IPS DF 4.7 (cell line): ENCODE measurements at regions not wholly inside any gene's neighbourhood (a gene's known extent, or its start where the extent isn't known, plus 50 kb on each side); places are given as distances from the start of the nearest gene placed in this dataset.

Experiments
- DNase-seq: peaks from one replicate; pipeline ENCODE4 v3.0.0-alpha.2; 2013; ENCODE audit warnings: low spot score; ENCODE audit errors: extremely low read depth

DNA sequence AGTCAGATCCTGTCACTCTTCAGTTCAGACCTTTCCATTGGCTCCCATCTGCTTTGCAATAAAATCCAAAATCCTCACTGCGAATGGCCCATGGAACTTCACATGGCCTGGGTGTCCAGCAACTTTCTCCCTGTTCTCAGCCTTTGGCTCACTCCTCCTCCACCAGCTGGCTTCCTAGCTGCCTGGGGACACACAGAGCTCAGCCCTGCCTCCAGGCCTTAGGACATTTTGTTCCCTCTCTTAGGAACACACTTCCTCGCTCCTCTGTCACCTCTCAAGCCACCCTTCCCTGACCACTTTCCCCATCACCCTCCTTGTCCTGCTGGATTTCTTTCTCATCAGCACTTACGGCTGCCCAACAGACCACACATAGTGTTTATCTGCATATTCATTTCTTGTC, 419.6 kb downstream of the MED13L start:
- DNase-seq: no peak

DNA sequence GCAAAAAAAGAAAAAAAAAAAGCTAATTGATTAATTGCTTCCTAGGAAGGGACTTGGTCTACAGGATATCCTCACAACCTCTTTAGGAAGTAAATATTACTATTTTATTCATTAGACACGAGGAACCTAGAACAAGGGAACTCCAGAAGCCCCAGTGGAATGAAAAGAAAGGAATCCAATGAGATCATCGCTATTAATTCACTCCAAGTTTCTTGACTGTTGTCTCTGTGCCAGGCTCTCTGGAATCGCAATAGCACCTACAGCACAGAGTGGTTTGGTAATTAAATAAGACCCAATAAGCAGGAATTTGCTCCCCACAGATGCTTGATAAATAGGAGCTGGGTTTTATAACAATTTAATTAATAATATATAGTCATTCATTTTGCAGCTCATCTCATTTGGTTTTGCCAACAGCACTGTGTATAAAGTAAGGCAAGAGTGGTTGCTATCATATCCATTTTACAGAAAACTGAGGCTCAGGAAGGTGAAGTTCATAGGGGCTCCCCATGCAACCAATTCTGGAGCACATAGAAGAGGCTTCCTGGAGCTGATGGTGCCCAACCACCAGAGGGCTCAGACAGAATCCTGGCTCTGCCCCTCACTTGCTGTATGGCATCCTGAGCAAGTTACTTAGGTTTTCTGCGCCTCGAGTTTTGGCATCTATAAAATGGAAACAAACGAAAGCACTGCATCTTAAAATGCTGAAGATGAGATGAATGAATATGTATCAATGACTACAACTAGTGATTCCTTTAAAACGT, 420.2 kb downstream of the MED13L start:
- DNase-seq: no peak

DNA sequence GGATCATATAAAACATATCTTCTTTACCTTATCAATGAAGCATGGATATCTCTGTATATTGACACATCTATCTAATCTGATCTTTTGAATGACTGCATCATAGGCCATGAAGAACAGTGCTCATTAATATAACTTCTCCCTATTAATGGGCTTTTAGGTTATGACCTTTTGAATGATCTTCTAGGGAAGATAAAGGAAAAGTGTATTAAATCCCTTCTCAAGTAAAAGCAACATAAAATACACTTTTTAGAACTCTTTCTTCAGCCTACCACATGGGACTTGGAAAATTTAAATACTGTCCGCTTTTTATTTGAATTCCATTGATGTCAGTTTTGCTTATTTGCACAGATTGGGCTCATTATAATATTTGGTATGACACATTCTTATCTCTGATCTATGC, 425.4 kb downstream of the MED13L start:
- no peak for DNase-seq

DNA sequence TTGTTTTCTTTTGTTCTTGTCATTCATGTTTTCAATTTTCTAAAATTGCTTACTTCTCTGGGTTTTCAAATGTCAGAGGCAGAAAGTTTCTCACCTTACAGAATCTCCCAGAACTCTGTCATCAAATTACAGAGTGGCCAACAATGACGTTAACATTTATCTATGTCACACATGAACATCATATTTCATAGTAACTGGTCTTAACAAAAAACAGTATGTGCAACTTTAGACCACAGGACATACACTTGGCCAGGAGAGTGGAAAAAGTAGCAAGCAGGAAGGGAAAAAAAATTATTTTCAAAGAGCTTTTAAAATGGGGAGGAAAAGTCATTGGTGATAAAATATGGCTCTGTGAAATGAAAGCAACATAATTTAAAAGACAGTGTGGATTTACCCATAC, 426.5 kb downstream of the MED13L start:
- DNase-seq: no peak

DNA sequence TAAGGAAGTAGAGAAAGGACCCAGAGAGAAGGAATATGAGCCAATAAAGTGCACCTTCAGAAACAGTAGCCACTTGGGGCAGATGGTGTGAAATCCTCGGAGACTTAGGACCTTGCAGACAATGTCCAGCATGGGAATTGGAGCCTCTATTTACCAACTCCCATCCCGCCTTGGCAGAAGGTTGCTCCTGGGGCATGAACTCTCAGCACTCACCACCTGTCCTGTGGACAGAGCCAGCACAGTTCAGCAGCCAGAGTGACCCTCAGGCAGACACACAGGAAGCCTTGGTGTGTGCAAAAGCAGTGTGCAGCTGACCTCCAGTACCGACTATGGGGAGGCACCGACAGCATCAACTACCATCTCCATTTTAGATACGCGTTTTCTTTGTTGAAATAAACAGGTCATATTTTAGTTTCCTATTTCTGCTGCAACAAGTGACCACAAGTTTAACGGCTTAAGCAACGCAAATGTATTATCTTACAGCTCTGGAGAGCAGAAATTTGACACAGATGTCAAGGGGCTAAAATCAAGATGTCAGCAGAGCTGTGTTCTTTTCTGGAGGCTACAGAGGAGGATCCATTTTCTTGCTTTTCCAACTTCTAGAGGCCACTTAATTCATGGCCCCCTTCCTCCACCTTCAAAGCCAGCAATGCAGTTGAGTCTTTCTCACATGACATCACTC, 428.1 kb downstream of the MED13L start:
- DNase-seq: no peak

DNA sequence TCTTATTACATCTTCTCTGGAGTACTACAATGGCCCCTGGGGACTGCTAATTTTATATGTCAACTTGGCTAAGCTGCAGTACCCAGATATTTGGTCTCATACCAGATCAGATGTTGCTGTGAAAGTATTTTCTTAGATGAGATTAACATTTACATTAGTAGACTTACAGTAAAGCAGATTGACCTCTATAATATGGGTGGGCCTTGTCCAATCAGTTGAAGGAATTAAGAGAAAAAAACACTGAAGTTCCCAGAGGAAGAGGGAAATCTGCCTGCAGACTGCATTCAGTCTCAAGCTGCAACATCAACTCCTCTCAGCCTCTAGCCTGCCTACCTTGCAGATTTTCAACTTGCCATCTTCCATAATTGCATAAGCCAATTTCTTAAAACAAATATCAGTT, 430.1 kb downstream of the MED13L start:
- DNase-seq: no peak

DNA sequence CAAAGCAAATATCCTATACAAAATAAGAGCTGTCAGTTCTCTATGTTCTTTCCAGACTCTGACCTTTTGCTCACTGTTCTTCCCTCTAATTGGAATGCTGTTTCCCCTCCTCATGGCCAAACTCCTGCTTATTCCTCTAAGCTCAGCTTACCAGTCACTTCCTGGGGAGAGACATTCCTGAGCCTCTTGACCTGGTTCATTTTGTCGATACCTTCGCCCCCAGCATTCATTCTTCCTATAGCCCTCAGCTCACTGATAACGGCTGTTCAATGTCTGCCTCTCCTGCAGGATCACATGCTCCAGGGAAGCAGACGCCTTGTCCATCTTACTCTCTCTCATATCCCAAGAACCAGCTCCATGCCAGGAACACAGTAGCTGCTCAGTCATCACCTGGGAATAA, 431.0 kb downstream of the MED13L start:
- no peak for DNase-seq

DNA sequence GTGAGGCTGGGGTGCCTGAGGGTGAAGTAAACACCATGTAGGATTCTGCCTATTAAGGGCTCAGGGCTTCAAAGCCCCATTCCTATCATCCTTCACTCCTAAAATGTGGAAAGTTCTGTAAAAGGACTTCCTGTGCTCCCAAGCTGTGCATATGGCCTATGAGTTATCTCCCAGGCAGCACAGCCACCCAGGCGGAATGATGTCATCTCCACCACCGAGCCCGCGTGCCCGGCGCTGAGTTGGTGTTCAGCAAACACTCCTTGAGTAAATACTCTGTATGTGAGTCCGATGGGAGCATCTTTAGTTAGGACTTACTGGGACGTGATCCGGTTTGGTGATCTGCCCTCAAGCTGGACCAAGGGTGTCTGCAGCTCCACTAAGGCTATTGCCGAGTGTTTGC, 437.3 kb downstream of the MED13L start:
- DNase-seq: no peak

DNA sequence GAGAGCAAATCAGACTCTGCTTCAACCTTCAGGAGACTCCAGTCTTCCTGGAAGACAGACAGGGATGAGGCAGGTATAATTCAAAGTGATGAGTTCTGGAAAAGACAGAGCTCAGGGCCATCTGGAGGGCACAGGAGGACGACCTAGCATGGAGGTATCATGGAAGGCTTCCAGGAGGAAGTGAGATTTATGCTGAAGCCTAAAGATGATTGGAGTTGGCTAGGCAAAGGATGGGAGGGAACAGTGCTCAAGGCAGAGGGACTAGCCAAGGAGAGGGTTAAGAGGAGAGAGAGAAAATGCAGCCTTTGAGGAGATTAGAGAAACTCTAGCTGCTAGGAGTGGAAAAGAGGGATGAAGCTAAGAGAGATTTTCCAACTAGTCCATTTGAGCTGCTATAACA, 438.5 kb downstream of the MED13L start:
- no peak for DNase-seq

DNA sequence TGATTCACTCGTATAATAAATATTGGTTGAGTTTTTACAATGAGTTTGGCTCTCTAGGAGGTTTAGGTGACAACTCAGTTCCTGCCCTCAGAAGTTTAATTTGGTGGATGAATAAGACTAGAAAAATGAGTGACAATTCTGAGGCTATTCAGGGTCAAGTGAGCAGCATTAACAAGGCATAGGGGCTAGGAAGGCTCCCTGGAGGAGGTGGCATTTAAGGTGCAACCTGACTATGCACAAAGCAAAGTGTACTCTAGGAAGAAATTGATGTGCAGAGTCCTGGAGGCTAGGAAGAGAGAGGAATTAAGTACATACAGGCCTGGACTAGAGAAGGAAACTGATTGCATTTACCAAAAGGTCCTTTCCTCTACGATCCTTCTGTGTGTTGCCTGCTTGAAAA, 440.3 kb downstream of the MED13L start:
- DNase-seq: no peak

DNA sequence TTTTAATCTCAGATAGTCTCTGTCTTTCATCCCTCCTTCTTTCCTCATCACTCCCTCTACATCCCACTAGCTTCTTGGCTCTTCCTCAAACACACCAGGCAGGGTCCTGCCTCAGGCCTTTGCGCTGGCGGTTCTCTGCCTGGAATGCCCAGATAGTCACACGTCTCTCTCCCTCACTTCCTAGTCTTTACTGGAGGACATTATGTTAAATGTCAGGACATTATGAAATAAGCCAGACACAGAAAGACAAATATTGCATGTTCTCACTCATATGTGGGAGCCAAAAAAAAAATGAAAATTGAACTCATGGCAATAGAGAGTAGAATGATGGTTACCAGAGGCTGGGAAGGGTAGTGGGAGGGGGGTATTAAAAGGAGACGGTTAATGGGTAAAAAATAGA, 442.0 kb downstream of the MED13L start:
- DNase-seq: no peak

DNA sequence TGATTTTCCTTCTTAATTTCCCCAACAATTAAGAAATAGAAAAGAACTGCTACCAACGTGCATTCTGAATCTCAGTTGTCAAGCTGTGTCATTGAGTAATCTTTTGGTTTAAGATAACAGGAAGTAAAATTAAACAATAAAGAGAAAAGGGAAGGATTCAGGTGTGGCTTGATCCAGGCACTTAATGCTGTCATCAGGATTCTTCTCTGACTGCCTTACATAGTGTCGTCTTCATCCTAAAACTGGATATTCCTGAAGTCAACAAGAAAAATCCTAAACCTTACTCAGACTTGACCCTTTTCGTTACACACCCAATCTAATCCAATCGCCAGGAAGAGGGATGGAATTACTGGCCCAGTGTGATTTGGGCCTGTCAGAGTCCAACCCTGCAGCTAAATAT, 443.8 kb downstream of the MED13L start:
- DNase-seq: no peak

DNA sequence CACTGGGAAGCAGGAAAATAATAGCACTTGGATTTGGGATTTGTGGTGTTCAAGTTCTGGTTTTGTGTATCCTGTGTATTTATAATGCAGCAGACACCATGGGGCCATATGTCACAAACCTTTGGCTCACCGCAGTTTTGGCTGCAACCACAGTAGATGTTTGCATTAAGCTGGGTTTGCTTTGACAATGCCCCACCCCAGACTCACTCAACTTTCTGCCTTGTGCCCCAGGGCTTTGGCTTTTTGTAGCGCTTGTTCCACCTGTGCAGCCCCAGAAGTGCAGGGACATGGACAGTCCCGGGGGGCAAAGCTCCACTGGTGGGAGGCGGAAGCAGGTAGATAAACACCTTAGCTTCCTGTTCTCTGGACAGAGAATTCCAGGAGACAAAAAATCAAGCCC, 446.9 kb downstream of the MED13L start:
- DNase-seq: no peak

DNA sequence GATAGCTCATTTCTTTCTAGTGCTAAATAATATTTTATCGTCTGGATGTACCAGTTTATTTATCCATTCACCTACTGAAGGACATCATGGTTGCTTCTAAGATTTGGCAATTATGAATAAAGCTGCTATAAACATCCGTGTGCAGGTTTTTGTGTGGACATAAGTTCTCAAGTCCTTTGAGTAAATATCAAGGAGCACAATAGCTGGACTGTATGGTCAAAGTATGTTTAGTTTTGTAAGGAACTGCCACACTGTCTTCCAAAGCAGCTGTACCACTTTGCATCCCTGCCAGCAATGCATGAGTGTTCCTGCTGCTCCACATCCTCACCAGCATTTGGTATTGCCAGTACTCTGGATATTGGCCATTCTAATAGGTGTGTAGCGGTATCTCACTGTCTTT, 447.4 kb downstream of the MED13L start:
- DNase-seq: no peak

DNA sequence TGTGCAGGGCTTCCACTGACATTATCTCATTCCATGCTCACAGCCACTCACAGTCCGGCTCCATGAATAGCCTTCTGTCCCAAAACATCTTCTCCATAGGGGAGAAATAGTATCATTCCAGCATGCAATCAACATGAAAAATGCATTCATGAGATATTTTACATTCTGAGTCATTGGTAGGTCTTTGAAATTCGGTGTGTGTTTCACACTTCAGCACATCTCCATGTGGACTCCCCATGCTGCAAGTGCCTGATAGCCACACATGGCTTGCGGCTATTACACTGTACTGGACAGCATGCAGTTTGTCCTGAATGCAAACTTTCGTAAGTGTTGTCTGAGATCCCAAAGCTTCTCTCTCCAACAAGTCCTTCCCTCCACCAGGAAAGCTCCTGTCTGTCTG, 449.3 kb downstream of the MED13L start:
- DNase-seq: no peak

DNA sequence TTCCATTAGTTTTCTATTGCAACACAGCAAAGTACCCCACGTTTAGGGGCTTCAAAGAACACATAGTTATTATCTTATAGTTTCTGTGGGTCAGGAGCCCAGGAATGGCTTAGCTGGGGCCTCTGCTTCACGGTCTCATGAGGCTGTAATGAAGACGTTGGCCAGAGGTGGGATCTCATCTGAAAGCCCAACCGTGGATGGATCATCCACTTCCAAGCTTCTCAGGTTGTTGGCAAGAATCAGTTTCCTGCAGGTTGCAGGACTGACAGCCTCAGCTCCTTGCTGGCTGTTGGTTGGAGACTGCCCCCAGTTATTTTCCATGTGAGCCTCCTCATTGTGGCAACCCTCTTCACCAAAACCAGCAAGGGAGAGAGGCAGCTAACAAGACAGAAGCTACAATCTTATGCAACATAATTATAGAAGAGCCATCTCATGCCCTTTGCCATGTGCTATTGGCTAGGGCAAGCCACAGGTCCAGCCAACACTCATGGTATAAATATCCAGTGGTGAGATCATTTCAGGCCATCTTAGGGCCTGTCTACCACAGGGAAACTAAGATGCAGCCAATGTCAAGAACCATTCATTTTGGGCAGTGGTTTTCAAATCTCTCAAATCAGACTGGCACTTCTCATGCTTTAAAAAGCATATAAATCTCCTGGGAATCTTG, 452.4 kb downstream of the MED13L start:
- DNase-seq: no peak

DNA sequence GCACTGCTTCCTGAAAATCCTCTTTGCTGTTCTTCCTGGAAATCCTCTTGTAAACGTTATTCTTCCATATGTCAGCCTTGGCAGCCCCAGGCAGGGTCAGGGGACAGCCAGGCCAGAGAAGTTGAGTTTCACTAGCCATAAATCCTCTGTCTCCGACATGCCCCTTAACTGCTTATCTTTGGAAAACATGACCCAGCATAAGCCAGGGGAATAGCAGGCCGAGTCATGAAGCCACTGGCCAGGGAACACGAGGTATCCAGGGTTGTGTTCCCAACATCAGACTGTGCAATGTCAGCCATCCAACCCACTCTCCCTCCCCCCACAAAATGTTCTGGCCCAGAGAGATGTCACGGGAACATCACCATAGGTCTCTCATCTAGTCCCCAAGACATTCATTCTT, 453.9 kb downstream of the MED13L start:
- no peak for DNase-seq

DNA sequence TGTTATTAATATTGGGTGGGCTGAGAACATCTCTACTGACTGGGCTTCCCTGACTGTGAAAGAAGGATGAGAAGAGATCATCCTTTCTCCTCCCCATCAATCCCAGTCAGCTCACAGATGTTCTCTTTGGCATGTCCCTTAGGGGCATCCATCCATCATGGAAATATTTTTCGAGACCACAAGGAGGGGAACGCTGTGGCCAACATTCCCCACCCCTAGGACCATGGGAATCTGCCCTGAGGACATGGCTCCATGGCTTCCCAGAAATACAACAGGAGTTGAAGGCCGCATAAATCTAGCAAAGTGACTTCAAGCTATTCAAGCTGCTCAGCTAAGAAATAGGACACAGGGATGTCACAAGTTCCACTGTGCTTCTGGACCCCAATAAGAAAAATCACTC, 456.8 kb downstream of the MED13L start:
- no peak for DNase-seq

DNA sequence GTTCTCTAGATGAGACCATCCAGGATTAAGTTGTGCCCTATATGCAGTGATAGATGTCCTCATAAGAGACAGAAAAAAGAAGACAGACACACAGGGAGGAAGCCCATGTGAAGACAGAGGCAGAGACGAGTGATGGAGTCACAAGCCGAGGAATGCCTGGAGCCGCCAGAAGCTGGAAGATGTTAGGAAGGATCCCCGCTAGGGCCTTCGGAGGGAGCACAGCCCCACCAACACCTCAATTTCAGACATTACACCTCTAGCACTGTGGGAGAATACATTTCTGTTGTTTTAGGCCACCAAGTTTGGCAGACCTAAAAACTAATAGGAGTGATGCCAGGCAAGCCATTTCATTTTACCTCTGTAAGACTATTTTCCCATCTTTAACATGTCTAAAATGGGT, 458.5 kb downstream of the MED13L start:
- DNase-seq: no peak

DNA sequence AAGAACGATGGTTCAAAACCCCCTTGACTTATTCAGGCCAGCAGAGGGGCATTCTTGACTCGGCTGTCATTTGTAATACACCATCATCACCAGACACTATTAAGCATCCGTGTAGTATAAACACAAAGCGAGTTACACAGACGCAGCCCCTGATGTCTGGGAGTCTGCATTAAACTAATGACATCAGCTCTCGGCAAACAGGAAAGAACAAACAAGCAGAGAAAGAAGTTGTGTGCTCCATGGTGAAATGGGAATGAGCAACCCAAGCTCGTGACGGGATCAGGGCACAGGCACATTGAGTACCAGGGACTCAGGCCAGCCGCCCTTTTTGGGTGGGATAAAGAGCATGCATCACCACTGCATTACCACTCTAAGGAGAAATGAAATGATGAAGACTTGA, 460.1 kb downstream of the MED13L start:
- no peak for DNase-seq

DNA sequence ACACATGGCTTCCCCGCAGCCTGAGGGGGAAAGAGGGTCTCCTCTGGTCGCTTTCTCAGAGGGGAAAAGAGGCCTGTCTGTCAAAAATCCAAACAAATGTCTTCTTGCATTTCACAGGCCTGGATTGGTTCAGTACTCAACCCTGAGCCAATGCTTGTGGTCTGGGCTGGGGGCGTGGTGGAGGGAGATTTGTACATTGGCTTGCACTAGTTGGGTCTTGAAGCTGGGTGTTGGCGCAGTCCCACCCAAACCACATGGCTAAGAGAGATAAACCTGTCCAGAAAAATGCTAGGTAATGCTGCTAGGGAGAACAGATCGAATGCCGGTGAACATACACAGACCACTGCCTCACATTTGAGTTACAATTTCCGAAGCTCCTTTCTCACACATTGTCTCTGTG, 461.6 kb downstream of the MED13L start:
- DNase-seq: no peak

DNA sequence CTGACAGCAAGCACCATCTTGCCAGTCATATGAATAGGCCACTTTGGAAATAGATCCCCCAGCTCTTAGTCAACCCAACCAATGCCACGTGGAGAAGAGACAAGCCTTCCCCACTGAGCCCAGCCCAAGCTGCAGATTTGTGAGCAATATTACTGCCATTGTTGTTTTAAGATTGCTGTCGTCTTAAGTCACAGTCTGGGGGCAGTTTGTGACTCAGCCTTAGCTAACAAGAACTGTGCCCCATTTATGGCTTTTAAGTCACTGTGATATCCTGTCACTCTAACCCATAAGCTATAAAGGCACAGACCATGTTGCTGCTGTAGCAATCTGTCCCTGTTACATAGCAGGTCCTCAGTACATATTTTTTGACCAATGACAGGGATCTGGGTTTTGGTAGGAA, 464.2 kb downstream of the MED13L start:
- no peak for DNase-seq

DNA sequence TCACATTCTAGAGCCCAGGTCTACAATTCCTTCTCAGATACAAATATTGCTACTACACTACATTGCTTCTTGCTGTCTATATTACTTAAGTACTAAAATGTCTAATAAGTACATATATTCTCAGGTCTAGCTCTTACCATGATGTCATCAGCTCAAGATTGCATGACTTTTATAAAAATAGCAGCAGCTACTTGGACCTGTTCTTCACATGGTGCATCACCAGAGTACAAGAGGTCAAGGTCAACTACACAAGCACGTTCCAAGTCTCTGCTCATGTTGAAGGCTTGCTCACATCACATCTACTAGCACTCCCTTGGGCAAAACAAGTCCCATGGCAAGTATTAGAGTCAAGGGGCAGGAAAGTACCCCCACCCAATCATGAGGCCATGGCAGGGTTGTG, 465.6 kb downstream of the MED13L start:
- no peak for DNase-seq
